DMS 273 treated with DMSO at 0.1 percent for 48 hours (cell line): ENCODE measurements at regions not wholly inside any gene's neighbourhood (a gene's known extent, or its start where the extent isn't known, plus 50 kb on each side); places are given as distances from the start of the nearest gene placed in this dataset.

ENCODE experiments used
- DNase-seq: peaks from one replicate; lab custom pipeline; 2025; lab: John Stamatoyannopoulos, UW

DNA sequence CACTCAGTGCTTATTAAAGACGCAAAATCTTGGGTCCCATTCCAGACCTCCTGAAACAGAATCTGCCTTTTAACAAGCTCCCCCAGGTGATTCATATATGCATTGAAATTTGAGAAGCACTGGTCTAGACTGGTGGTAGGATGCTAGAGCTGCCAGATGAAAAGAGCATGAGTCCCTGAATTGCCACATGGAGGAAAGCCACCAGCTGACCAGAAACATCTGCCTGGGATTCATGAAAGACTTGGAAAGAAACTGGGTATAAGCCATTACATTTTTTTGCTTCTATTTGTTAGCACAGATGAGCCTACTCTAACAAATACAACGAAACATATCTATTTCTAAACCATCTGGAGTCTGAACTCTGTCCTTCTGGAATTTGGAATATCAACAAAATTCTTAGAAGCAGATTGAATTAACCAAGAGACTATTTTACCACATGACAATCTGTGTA lies 228.9 kb downstream of the RBM43 start:
- peak; percentile 75 for DNase-seq

DNA sequence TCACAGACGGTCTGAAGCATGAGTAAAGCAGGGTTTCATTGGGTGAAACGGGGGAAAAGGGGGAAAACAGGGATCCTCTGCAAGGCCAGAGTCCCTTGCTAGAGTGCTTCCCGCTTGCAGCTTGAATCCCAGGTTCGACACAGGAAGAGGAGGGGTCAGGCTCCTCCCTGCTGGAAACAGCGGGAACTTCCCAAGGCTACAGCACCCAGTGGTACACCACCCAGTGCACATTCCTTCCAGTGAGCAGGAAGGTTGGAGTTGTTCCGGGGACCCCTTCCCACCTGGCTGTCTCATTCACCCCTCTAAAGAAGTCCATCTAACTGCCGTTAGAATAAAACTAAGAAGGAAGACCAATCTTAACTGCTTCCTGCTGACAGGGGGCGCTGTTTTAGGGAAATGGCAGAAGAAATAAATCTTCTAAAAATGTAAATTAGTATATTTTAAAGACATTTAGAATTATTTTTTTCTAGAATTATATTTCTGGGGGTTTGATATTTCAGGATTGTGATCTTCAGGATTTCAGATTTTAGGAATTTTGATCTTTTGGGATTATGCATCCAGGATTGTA lies 230.9 kb downstream of the RBM43 start:
- no peak for DNase-seq

GRCh38 chr2:151029406-151030157 lies 232.1 kb downstream of the RBM43 start:
- no peak for DNase-seq

GRCh38 chr2:151028691-151029176 lies 232.9 kb downstream of the RBM43 start:
- no peak for DNase-seq

DNA sequence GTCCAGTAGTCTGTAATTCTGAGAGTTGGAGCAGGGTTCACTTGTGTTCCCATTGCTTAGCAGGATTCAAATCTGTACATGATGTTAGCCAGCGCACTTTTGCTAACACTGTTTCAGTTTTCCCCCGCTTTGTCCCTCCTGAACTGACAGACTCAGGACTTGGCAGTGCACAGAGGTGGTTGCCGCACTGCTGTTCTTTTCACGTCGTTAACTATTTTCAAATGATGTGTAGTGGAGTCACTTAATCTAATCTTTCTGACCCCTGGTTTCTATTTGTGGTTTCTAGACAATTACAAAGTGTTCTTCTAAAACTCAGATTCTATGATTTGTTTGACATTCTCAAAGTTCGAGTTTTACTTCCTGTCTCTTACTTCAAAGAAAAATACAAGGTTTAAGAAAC lies 234.5 kb downstream of the RBM43 start:
- DNase-seq: no peak

DNA sequence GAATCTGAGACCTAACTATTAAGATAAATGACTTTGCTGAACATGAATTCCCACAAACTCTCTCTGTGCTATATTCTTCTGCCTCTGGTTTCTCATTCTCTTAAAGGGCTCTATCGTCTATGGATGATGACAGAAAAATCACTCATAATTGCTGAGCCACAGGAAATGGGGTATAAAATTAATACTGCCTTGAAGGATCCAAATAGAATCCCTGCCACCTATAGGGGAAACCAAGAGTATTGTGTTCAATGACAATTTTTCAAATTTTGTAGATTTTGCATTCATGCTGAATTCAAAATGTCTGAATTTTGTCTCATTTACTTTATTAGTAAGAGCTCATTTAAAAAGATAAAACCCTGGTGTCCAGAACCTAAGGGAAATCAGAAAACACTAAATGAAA lies 235.8 kb downstream of the RBM43 start:
- no peak for DNase-seq

DNA sequence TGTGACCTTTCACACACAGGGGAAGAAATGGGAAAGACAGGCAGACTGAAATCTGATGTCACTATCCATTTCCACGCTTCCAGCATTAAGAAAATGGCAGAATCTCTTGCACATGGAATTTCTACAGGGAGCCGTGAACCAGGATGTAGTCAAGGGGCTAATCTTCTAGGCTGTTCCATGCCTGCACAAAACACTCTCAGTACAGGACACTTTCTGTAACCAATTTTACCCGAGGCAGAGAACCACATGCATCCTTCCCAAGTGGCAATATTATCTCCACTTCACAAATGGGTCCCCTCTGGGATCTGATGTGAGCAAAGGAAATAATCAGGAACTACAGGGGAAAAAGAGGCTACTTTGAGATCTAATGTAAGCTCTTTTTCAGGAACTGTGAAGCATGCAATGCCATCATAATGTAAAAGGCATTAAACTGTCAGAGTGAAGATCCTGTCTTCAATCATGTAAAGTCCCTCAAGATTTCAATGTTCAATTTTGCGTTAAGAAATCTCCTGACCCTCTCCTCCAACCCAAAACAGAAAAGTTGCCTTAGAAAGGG lies 236.9 kb downstream of the RBM43 start:
- no peak for DNase-seq

GRCh38 chr2:151021747-151022452 lies 239.8 kb downstream of the RBM43 start:
- DNase-seq: no peak

DNA sequence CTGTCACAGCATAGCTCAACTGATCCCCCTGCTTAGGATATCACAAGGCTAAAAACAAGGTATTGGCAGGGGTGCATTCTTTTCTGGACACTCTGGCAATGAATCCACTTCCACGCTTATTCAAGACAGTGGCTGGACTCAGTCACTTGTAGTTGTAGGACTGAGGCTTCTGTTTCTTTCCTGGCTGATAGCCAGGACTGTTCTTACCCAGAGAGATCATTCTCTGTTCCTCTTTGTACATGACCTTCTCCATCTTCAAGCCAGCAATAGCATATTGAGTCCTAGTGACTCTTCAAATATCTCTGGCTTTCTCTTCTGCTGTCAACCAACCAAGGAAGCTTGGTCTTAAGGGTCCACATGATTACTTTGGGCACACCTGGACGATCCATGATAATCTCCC lies 241.3 kb downstream of the RBM43 start:
- DNase-seq: no peak

DNA sequence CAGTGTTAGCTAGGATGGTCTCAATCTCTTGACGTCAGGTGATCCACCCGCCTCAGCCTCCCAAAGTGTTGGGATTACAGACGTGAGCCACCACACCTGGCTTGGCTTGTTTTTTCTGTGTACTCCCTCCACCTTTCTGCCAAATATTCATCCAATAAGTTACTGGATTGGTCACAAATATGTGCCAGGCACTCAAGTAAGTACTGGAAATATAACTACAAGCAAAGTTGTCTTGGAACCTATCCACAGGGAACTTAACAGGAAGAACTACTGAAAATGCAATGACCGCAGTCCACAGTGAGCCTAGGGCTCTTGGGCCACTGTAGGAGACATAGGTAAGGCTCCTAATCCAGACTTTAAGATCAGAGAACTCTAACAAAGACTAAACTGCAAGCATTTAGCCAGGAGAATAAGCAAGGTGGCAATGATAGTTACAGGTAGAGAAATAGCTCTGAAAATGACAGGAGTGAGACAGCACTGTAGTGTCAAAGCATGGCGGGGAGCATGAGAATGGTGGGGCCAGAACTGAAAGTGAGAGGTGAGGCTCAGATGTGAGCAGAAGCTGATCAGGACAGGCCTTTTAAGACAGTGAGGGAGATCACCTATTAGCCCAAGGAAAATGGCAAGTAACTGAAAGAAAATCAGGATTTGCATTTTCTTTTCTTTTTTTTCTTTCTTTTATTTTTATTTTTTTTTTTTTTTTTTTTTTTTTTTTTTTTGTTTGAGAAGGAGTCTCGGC lies 252.1 kb downstream of the RBM43 start:
- no peak for DNase-seq

DNA sequence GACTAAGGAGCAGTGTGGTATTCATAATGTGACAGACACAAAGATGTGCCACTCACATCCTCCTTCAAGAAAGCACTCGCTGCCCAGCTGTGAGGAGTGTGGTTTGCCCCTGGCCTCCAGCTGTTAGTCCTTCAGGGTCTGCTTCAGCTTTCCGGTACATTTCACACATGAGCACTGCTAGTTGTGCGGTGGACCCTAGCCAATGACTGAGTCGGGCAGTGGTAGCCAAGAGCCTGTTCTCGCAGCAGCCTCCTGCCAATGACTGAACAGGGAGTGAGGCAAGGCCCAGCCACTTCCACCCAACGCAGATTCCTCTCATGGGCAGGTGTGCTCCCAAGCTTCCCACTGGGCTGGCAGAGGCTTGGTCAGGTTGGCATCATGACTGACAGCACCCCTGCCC lies 254.3 kb downstream of the RBM43 start:
- DNase-seq: no peak

GRCh38 chr2:151002959-151003600 lies 258.6 kb downstream of the RBM43 start:
- no peak for DNase-seq

GRCh38 chr2:150997702-150998440 lies 263.8 kb downstream of the RBM43 start:
- DNase-seq: peak; percentile 40

- no peak for DNase-seq
Observed at GRCh38 chr2:150997066-150997465, 264.6 kb downstream of the RBM43 start.

GRCh38 chr2:150994076-150994475 lies 267.6 kb downstream of the RBM43 start:
- DNase-seq: no peak

DNA sequence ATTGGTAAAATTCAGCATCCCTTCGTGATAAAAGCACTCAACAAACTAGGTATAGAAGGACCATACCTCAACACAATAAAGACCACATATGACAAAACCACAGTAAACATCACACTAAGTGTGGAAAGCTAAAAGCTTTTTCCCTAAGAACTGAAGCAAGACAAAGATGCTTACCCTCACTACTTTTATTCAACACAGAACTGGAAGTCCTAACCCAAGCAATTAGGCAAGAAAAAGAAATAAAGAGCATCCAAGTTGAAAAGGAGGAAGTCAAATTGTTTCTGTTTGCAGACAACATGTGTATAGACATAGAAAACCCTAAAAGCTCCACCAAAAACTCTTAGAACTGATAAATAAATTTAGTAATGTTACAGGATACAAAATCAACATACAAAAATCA lies 271.7 kb downstream of the RBM43 start:
- DNase-seq: no peak

DNA sequence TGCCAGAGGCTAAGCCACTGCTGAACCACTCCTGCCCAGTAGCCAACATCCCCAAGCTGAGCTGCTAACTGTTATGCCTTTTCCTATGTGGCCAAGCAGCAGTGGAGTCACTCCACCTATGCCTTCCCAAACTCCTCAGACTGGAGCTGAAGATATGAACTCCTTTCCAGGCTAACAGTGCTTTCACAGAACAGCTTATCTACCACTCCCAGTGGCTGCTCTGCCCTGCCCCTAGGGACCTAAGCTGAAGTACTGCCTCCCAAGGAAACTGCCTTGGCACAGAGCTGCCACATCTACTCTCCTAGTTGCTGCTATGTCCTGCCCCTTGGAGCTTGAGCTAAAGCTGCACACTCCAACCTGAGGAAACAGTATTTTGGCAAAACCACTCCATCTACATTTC lies 275.9 kb downstream of the RBM43 start:
- DNase-seq: no peak

GRCh38 chr2:150983314-150983897 lies 278.3 kb downstream of the RBM43 start:
- no peak for DNase-seq

DNA sequence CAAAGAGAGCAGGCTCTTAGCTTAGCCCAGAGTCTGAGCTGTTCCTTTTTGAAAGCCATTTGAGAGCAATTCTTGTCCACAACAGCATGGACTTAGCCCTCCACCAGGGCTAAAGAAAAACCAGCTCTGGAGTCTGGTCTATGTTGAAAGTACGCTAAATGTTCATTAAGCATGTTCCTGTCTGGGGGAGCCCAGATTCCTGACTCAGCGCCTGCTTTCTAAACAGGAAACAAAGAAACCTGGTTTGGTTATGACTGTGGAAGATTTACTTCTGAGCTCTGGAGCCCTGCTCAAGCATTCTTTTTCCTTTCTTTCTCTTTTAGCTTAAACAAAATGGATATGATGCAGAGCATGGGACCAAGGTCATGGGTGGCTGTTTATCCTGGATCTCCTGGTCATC lies 279.8 kb downstream of the RBM43 start:
- DNase-seq: no peak

DNA sequence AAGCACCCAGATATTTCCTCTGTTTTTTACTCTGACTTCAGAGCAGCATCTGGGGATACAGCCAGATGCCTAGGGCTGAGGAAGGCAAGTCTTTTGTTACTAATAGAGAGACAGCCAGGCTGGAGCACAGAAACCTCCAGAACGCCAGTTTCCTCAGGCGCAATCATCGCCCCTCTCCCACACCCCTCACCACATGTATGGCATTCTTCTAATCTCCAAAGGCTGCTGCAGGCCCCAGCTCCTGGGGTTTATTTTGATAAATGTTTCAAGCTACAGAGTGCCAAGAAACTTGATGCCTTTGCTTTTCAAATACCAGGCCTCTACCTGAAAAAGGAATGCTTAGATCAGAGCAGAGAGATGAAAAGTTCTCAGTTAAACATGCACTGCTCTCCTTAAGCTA lies 283.6 kb downstream of the RBM43 start:
- no peak for DNase-seq

DNA sequence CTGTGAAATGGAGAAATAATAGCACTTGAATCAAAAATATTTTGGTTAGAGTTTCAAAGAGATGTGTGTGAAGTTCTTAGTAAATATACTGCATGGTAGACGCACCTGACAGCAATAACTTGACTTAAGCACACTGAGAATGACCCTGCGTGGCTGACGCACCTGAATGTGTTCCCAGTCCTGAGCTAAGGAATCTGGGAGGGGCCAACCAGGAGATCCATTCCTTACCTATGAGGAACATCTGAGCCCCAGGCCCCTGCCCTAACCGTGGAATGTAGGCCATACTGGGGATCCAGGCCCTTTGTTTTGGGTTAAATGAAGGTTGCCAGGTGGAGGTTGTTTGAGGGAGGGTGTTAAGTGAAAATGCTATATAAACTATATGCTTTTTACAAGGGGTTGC lies 284.4 kb downstream of the RBM43 start:
- DNase-seq: no peak
